Upper lobe of left lung (tissue), 4 donors: ENCODE measurements at regions not wholly inside any gene's neighbourhood (a gene's known extent, or its start where the extent isn't known, plus 50 kb on each side); places are given as distances from the start of the nearest gene placed in this dataset.
"Not testable (repeated sequence)": the region's sequence is repeated elsewhere in the genome, so short reads cannot be mapped to it uniquely, and the experiment has no call there.

Experiments used
- POLR2AphosphoS5 ChIP-seq, 2 donors: sonication (generic); formaldehyde crosslinking; IDR thresholded peaks; one replicate each; pipeline ENCODE4 v1.5.1; 2017; ENCODE audit warnings: antibody characterized with exemption in 2 of 2
- TF ChIP-seq, protein P1 (sequence below), 6 experiments: fragments of 450-650 bp in 4 of 6; fragments of 200-600 bp in 2 of 6; sonication (generic) in 2 of 6; IDR thresholded peaks; one replicate each; pipeline ENCODE4 v1.5.1; 2016 to 2019; ENCODE audit warnings: antibody characterized with exemption in 6 of 6

DNA sequence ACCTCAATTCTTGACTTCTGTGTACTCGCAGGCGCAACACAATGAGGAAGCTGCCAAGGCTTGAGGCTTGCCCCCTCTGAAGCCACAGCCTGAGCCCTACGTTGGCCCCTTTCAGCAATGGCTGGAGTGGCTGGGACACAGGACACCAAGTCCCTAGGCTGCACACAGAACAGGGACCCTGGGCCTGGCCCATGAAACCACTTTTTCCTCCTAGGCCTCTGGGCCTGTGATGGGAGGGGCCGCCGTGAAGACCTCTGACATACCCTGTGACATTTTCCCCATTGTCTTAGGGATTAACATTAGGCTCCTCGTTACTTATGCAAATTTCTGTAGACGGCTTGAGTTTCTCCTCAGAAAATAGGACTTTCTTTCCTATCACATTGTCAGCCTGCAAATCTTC, 507.2 kb upstream of the ZNF608 start:
- TF ChIP-seq, protein P1, sequence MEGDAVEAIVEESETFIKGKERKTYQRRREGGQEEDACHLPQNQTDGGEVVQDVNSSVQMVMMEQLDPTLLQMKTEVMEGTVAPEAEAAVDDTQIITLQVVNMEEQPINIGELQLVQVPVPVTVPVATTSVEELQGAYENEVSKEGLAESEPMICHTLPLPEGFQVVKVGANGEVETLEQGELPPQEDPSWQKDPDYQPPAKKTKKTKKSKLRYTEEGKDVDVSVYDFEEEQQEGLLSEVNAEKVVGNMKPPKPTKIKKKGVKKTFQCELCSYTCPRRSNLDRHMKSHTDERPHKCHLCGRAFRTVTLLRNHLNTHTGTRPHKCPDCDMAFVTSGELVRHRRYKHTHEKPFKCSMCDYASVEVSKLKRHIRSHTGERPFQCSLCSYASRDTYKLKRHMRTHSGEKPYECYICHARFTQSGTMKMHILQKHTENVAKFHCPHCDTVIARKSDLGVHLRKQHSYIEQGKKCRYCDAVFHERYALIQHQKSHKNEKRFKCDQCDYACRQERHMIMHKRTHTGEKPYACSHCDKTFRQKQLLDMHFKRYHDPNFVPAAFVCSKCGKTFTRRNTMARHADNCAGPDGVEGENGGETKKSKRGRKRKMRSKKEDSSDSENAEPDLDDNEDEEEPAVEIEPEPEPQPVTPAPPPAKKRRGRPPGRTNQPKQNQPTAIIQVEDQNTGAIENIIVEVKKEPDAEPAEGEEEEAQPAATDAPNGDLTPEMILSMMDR (IDR thresholded peaks at IDR 0.05): not testable (repeated sequence)
- TF ChIP-seq POLR2AphosphoS5 (IDR thresholded peaks at IDR 0.05): not testable (repeated sequence)
